NCI-H524 (cell line): ENCODE measurements at regions not wholly inside any gene's neighbourhood (a gene's known extent, or its start where the extent isn't known, plus 50 kb on each side); places are given as distances from the start of the nearest gene placed in this dataset.
A peak's percentile ranks its signal among the peaks of the same experiment; 100 is the strongest.

Experiments
- DNase-seq, 2 experiments: peaks; one replicate each; lab custom pipeline; 2025; lab: John Stamatoyannopoulos, UW

DNA sequence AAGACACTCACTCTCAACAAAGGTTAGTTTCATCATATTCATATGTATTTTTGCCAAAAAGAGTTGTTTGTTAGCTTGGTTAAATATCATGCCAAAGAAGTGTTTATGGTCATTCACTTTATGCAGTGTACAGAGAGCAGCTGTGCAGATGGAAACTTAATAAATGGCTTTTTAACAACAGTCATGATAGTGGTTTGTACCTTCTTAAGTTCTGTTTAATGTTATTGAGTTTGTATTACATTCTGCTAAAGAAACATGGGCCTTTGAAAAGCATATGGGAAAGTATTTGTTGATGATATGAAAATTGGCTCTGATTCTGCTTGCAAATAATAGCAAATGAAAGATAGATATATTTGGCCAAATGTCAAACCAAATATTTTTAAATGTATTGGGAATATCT, 607.3 kb downstream of the NCAM2 start:
- DNase-seq = no peak

DNA sequence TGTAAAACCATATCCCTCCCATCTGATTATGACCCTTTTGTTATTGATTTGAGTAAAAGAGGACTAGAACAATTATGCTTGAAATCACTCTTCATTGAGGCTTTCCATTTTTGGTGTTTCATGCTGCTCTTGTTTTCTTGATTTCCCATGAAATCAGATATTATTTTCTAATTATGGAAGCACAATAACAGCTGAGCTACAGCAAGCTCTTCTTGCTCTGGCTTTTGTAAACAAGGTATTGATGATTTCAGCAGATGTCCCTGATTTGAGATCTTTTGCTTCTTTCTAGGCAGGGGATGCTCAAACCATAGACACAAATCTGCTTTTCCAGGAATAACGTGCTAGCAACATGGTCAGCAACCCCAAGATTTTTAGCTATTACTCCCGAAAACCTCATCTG, 607.8 kb downstream of the NCAM2 start:
- DNase-seq = no peak

DNA sequence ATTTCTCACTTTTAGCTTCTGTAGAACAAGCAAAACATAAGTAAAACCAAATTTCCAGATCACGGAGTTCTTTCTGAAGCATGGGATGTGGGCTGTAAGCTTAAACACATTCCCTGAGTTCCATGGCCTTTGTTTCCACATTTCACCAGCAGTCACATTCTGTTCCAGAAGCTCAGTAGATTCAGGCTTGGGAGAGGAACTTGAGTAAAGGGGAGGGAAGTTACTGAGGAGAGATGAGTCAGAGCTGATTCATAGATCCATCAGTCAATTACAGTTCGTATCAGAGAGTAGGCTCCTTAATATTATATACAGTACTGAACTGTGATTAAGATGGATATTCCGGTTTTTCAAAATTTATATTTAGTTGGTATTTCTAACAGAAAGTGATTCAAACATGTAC, 614.3 kb downstream of the NCAM2 start:
- DNase-seq = no peak

DNA sequence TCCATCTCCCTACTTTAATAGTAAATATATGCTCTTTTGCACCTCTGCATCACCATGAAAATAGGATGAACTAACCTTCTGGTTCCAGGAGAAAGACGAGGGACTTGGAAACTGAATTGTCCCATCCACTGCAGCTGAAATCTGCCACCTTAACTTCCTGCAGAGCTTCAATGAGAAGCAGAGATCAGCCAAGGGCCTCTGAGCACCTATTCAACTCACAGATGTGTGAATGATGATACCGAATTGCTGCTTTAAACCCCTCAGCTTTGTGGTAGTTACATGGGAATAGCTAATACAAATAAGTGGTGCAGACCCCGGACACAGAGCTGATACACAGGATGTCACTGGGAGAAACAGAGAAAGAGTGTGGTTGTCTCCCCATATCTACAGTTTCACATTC, 616.8 kb downstream of the NCAM2 start:
- DNase-seq = no peak

DNA sequence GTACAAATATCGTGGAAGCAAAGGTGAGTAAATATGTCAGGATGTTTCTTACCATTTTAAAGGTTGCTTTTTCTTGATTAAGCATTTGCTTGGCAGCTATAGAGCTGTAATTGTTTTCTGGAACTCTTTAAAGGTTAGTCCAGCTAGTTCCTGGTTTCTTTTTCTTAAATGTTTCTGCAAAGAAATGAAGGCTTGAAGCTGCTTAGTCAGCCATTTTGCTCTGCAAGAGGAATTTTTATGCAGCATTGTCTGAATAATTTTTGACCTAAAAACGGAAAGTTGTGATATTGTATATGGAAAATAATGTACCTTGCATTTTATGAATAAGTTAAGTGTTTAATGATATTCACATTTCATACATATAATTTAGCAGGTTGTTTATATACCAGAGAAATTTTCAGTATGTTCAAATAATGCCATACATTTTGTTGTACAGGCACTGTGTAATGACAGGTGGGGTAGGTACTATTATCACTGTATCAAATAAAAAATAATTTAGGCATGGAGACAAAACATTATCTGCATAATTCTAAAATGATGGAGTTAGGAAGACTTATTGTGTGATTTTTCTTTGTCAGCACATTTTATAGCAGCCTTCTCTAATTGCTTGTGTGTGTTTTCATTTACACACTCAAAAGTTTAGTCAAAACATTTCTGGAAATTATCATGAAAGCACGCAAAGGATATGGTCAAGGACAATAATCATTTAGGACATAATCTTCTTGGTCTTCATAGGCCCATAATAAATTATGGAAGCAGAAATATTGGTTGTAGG, 624.4 kb downstream of the NCAM2 start:
- no peak for DNase-seq

DNA sequence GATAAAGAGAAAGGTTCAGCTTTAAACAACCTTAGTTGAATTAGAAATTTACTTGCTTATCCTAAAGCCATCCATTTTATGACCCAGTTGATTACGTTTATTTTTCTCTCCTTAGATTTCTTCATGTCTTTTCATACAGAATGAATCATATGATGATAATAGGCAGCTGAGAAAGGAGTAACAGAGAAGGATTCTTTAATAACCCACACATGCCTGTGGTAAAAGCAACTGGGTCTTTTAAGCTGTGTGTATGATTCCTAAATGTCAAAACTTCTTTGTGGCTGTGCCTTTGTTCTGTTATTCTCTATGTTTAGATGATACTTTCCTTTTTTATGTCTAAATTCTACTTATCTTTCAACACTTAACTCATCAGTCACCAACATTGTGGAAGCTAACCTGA, 626.5 kb downstream of the NCAM2 start:
- DNase-seq = no peak

DNA sequence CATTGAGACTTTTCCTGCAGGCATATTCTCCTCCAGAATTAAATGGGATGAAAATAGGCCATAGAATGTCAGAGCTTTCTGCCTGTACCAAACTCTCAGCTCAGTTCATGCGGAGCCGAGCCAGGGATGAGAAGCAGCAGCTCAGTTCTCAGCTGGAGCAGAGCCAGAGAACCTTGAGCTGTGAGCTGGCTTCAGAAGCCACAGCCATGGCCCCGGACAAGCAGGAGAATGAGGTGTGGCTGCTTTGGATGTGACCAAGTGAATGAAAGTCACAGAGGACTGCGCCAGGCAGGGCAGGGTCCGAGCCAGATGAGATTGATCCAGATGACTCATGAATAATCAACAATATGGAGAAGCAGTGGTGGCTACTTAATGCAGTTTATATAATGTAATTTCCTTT, 633.8 kb downstream of the NCAM2 start:
- DNase-seq = no peak

DNA sequence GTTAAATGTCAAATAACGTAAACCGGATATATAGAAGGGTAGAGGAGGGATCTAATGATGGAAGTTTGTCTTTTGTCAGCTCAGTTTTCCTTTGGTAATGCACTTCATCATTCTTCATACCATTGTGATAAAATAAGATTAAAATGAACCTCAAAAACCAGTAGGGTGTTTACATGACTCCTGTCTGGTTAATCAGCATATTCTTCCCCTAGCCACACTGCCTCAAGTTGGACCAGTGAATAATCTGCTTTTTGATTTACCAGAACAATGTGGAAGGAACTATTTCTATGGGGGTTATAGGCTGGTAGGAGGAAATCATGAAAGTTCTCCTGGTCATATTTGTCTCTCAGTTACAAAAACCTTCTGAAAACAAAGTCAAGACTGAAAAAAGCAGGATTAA, 634.7 kb downstream of the NCAM2 start:
- no peak for DNase-seq

DNA sequence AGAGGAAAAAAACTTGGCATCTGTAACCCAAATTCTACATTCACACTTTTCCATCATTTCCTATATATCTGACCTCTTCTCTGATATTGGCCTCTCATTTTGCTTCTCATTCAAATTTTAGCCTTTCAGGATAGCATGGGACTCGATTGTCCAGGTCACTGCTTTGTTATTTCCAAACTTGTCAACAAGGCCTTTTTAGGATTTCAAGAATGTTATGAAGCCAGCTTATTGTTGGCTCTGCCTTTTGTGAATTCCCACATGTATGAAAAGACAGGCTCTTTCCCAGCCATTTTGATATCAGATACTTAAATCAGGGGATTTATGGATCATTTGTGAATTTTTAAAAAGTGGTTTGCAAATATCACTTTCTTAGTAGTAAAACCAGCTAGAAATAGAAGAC, 663.5 kb downstream of the NCAM2 start:
- DNase-seq = no peak

DNA sequence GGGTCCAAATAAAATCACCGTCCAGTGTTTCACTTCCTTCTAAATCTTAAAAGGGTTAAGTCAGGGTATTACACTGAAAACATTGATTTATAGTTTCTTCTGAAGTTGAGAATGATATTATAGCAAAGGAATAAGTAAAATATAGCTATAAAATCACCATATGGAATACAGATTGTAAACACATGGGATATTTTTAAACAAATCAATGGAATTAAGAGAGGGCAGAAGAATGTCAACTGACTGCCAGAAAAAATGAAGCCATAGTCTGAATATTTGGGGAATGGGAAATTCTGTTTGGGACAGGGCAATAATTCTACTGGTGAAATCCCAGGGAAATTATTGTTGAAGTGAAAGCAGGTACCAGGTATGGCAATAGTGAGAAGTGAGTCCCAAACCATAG, 664.6 kb downstream of the NCAM2 start:
- DNase-seq = no peak

DNA sequence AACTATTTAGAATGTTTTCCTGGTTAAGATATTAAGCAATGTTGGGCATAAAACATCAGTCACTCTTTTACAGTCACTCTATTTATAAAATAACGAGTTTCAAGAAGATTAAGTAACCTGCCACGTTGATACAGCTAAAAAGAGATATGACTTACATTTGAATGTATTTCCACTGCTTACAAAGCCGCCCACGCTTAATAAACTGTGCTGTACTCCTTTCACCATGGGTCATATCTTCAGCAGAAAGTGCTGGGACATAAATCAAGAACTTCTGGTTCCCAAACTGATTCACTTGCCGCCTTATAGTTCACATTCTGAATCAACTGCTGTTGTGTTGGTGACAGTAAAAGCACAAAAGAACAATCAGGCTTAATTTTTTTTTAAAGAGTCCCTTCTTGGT, 666.7 kb downstream of the NCAM2 start:
- DNase-seq = no peak

DNA sequence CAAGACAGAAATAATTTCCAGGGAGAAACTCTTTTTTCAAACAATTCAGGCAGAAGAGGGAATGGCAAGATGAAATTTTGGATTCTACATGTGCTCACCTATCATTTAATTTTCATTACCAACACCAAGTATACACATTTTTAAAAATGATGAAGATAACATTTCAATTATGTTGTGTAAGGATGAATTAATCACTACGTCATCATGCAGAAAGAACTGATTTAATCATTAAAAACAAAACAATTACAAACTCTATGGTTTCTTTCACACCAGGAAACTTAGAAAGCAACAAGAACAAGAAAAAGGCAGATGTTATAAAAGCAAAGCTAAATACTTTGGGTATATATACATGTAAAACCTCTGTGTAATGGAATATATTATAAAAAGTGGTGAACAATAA, 668.5 kb downstream of the NCAM2 start:
- DNase-seq = no peak

DNA sequence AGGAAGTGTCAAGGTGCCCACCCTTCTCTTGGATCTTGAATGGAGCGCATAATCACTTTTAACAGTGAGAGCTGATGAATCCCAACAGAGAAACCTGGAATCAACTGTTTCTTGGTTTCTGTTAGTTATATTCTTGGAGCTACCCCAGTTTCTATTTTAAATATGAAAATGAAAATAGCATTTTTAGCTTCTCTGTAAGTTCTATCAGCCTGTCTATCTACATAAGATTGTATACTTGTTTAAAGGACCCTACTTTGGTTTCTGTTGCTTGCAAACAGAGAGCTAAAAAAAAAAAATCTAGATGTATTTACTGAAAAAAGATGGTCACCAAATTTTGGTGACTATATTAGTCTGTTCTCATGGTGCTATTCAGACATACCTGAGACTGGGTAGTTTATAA, 670.0 kb downstream of the NCAM2 start:
- DNase-seq = no peak

DNA sequence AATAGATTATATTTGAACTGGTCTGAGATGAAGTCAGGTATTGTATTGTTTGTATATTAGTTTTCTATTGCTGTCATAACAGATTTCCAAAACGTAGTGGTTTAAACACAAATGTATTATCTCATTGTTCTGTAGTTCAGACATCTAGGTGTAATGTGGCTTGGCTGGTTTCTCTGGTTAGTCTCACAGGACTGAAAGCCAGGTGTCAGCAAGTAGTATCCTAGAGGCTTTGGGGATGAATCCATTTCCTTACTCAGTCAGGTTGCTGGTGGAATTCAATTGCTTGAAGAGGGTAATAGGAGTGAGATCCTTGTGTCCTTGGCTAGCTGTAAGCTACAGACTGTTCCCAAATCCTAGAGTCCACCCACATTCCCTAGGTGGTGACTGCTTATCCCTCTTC, 675.8 kb downstream of the NCAM2 start:
- no peak for DNase-seq

DNA sequence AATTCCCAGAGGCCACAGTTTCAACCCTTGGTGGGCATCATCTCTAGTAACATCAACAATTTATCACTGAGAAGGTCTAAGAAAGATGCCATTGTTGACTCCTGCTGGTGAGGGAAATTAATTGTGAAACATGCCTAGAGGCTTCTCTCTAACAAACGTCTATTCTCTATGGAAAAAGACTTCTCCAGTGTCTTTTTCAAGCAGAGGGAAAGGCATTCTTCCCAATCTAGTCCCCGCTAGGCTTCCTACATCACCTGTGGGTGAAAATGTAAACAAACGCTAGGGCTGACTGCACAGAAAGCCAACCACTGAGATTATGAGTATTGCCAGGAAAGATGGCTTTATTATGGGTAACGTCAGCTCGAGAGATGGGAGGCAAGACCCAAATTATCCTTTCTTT, 677.4 kb downstream of the NCAM2 start:
- no peak for DNase-seq

DNA sequence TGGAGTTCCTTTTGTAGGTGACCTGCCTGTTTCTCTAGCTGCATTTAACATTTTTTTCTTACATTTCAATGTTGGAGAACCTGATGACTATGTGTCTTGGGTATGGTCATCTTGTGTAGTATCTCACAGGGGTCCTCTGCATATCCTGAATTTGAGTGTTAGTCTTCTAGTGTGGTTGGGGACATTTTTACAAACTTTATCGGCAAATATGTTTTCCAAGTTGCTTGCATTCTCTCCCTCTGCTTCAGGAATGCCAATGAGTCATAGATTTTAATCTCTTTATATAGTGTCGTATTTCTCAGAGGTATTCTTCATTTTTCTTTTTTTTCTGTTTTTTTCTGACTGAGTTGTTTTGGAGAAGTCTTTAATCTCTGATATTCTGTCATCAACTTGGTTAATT, 684.0 kb downstream of the NCAM2 start:
- DNase-seq = no peak

DNA sequence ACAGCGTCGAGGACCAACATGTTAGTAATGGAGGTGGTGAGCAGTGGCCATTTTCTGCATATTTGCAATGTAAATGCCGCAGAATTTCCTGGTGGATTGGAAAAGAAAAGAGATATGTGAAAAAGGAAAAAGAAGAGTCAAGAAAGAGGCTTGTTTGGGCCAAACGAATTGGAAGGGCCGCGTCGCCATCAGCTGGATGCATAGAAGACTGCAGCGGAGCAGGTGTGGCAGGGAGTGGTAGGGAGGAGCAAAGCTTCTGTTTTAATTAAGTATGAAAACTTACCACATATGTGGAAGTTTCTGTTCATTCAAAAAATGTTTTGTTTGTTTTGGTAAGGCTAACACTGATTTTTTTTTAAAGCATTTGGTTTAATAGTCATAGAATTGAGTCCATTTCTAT, 690.7 kb downstream of the NCAM2 start:
- DNase-seq = peak in 1 of 2 experiments; percentile 31

DNA sequence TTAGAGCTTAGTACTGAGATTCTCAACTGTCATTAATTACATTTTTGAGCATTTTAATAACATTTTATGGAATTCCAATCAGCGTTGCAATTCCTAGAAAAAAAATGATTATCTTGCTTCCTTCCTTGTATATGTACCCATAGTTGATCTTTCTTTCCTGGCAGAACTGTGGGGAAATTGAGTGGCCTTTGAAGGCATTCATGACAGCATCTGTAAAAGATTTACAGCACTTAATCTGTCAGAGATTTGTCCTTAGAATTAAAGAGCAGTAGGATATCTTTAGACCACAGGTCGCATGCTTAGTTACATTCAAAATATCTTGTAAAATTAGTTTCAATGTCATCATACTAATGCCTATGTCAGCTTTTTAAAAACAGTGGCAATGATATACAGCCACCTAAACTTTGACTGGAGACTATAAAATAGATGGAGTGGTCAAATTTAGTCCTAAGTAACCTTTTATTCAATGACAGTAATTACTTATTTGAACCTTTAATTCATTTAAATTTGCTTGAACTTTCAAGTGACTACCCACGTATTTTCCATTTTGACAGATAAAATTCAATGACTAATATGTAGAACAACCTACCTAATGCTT, 692.0 kb downstream of the NCAM2 start:
- DNase-seq = no peak

DNA sequence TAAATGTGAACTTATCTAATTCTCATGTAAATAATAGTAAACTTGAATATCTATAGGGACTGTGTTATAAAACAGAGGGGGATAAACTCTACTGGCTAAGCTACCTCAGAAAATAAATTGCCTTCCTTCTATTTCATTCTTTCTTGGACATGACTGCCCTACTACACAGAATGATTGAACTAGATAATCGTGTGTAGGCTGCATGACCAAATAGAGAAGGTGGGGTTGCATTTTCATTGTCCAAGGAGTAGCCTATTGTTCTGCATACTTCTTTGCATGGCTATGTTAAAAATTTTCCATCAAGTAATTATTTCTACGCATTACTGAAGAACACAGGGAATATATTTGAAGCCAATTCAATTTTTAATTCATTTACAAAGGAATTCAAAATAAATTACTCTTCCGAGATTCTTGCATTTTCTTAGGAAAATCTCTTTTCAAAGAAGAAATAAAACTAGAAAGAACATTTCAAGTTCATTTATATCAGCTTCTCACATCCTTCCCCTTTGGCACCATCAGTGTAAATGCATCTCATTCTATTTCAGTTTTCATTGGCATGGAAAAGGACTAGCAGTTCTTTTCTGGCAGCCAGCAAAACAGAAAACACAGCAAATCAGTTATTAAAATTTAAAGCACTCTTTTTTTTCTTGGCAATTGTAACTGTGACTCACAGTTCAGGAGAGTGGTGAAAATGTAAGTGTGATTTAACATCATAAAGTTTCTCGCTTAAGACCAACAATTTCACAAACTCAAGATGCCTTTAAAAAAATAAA, 714.7 kb downstream of the NCAM2 start:
- no peak for DNase-seq

DNA sequence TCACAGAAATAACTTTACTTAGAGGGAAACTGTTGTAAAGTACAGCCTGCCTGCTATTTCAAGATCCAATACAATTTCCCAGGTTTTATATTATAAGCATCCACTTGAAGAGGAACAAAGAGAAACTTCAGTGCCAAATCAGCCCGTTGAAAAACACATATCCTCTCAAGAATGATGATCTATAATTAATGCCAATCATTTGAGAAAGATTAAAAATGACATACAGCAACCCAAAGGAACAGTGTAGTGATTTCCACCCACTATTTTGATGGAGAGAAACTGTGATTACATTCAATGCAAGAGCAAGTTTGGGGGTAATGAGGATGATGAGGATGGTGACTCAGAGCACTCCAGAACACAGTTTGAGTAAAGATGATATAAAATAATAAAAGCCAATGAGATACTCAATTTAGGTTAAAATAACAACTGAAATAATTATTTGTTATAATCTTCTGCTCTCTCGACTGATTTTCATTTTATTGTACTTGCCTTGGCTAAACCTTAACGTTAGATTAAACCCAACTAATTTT, 715.5 kb downstream of the NCAM2 start:
- no peak for DNase-seq

DNA sequence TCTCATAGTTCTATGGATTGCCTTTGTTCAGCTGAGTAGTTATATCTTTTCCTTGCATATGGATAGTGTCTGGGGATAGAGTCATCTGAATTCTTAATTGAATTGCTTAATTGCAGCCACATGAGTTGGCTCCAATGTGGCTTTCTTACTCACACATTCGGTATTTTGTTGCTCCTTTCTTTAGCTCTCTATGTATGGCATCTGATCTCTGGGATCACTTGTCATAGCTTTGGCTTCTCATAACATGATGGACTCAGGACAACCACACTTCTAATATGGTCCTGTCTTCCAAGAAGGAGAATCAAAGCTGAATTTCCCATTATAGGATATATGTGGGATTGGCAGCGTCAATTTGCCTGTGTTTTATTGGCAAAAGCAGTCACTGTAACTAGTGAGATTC, 716.2 kb downstream of the NCAM2 start:
- no peak for DNase-seq

DNA sequence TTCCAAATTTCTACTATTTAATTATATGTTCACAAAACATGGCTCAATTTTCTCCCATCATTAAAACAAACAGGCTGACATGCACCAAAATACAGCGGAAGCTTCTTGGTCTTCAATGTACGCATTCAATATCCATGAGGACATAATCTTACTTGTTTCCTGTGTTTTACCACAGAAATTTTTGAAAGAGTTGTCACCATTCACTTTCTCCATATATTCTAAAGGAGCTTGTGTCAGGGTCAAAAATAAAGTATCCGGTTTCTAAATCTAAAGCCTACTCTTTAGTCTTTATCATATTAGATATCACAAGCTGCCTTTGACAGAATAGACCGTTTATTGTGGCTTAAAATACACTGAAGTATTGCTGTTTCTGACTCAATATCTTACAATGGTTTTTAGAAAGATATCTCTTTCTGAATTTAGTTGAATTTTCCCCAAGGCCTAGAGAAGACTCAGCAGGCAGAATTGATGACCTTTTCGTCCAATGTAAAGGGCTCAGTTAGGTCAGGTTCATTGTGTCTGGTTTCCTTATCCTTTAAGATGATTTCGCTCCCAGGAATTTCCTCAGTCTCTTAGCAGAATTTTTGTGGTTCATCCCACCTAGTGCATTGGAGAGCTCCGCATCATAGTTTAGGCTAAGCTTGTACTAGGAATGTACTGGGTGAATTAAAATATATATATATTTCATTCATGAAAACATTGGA, 717.2 kb downstream of the NCAM2 start:
- DNase-seq = no peak
